ENCODE measurements at regions not wholly inside any gene's neighbourhood (a gene's known extent, or its start where the extent isn't known, plus 50 kb on each side); places are given as distances from the start of the nearest gene placed in this dataset.

DNA sequence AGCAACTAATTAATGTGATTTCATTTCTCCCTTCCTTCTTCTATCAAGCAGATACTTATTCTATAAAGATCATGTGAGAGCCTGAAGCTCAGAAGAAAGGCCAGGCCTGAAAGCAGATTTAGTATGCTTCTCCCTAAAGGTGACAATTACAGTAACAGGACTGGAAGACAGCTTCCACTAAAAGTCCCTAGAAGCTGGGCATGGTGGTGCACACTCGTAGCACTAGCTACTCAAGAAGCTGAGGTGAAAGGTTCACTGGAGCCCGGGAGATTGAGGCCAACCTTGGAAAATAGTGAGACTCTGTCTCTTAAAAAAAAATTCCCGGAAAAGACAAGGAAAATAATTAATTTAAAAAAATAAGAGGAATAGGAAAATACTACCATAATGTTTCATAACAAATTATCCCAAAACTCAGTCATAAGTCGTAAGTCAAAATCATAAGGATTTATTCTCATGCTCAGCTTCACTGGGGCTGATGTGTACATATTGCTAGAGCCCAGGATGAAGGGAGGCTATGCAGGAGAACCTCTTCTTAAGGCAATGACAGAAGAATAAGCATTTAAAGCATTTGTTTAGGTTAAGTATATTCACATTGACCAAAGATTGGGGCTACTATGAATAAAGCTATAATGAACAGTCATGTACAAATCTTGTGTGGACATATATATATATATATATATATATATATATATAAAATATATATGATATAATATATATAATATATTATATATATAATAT, 210.8 kb upstream of the SMARCA2 start:
- TF ChIP-seq, protein P1, sequence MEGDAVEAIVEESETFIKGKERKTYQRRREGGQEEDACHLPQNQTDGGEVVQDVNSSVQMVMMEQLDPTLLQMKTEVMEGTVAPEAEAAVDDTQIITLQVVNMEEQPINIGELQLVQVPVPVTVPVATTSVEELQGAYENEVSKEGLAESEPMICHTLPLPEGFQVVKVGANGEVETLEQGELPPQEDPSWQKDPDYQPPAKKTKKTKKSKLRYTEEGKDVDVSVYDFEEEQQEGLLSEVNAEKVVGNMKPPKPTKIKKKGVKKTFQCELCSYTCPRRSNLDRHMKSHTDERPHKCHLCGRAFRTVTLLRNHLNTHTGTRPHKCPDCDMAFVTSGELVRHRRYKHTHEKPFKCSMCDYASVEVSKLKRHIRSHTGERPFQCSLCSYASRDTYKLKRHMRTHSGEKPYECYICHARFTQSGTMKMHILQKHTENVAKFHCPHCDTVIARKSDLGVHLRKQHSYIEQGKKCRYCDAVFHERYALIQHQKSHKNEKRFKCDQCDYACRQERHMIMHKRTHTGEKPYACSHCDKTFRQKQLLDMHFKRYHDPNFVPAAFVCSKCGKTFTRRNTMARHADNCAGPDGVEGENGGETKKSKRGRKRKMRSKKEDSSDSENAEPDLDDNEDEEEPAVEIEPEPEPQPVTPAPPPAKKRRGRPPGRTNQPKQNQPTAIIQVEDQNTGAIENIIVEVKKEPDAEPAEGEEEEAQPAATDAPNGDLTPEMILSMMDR (conservative IDR thresholded peaks at IDR 0.05; ENCODE audit: low read length), result no peak
- no peak for TF ChIP-seq EZH2phosphoT487 (IDR thresholded peaks at IDR 0.05; ENCODE audit: borderline replicate concordance, low read depth, low read length)

Measured in OCI-LY7 (cell line).